Upper lobe of left lung (tissue), 4 donors: ENCODE measurements at regions not wholly inside any gene's neighbourhood (a gene's known extent, or its start where the extent isn't known, plus 50 kb on each side); places are given as distances from the start of the nearest gene placed in this dataset.

ENCODE experiments used
- POLR2A ChIP-seq, 4 donors: fragments of 450-650 bp; IDR thresholded peaks; one replicate each; pipeline ENCODE4 v1.5.1; 2016 to 2017; ENCODE audit warnings: antibody characterized with exemption in 4 of 4, mild to moderate bottlenecking in 2 of 4
- POLR2AphosphoS5 ChIP-seq, 2 donors: sonication (generic); formaldehyde crosslinking; IDR thresholded peaks; one replicate each; pipeline ENCODE4 v1.5.1; 2017; ENCODE audit warnings: antibody characterized with exemption in 2 of 2
- TF ChIP-seq, protein P1 (sequence below), 6 experiments: fragments of 450-650 bp in 4 of 6; fragments of 200-600 bp in 2 of 6; sonication (generic) in 2 of 6; IDR thresholded peaks; one replicate each; pipeline ENCODE4 v1.5.1; 2016 to 2019; ENCODE audit warnings: antibody characterized with exemption in 6 of 6

- no peak for TF ChIP-seq POLR2AphosphoS5 (IDR thresholded peaks at IDR 0.05)
- TF ChIP-seq, protein P1, sequence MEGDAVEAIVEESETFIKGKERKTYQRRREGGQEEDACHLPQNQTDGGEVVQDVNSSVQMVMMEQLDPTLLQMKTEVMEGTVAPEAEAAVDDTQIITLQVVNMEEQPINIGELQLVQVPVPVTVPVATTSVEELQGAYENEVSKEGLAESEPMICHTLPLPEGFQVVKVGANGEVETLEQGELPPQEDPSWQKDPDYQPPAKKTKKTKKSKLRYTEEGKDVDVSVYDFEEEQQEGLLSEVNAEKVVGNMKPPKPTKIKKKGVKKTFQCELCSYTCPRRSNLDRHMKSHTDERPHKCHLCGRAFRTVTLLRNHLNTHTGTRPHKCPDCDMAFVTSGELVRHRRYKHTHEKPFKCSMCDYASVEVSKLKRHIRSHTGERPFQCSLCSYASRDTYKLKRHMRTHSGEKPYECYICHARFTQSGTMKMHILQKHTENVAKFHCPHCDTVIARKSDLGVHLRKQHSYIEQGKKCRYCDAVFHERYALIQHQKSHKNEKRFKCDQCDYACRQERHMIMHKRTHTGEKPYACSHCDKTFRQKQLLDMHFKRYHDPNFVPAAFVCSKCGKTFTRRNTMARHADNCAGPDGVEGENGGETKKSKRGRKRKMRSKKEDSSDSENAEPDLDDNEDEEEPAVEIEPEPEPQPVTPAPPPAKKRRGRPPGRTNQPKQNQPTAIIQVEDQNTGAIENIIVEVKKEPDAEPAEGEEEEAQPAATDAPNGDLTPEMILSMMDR (IDR thresholded peaks at IDR 0.05): no peak
- no peak for TF ChIP-seq POLR2A (IDR thresholded peaks at IDR 0.05)
These were observed 366.7 kb downstream of the THBS2 start for GRCh38 chr6:168886964-168887363.
